GM18870 (cell line): ENCODE measurements at regions not wholly inside any gene's neighbourhood (a gene's known extent, or its start where the extent isn't known, plus 50 kb on each side); places are given as distances from the start of the nearest gene placed in this dataset.

Source experiments
- ATAC-seq: cut with Tn5 transposase; IDR thresholded peaks from one replicate; pipeline ENCODE4 v1.9.1; 2021; ENCODE audit warnings: moderate library complexity; ENCODE audit not compliant: unreplicated experiment

- ATAC-seq: no peak
Measured at GRCh38 chr22:27635435-27635834, 166.1 kb downstream of the MN1 start.

- no peak for ATAC-seq
Measured at GRCh38 chr22:27635852-27636251, 165.7 kb downstream of the MN1 start.

GRCh38 chr22:27636716-27637508 lies 164.6 kb downstream of the MN1 start:
- ATAC-seq: no peak

GRCh38 chr22:27637604-27638003 lies 164.0 kb downstream of the MN1 start:
- ATAC-seq: no peak

GRCh38 chr22:27638329-27639233 lies 163.0 kb downstream of the MN1 start:
- ATAC-seq: no peak

- no peak for ATAC-seq
Measured at GRCh38 chr22:27639248-27640086, 162.1 kb downstream of the MN1 start.

- ATAC-seq: no peak
Measured at GRCh38 chr22:27641049-27641795, 160.3 kb downstream of the MN1 start.

GRCh38 chr22:27642104-27642800 lies 159.3 kb downstream of the MN1 start:
- no peak for ATAC-seq

GRCh38 chr22:27643907-27644306 lies 157.6 kb downstream of the MN1 start:
- ATAC-seq: no peak

- no peak for ATAC-seq
Measured at GRCh38 chr22:27644566-27644965, 157.0 kb downstream of the MN1 start.

- no peak for ATAC-seq
Measured at GRCh38 chr22:27647540-27647939, 154.0 kb downstream of the MN1 start.

GRCh38 chr22:27648074-27648473 lies 153.5 kb downstream of the MN1 start:
- no peak for ATAC-seq

GRCh38 chr22:27648853-27649252 lies 152.7 kb downstream of the MN1 start:
- ATAC-seq: no peak

GRCh38 chr22:27650572-27650971 lies 151.0 kb downstream of the MN1 start:
- ATAC-seq: no peak

- no peak for ATAC-seq
Measured at GRCh38 chr22:27650985-27651384, 150.6 kb downstream of the MN1 start.

GRCh38 chr22:27651486-27651885 lies 150.1 kb downstream of the MN1 start:
- no peak for ATAC-seq

- ATAC-seq: no peak
Measured at GRCh38 chr22:27654546-27655445, 146.8 kb downstream of the MN1 start.

- no peak for ATAC-seq
Measured at GRCh38 chr22:27655582-27656185, 145.9 kb downstream of the MN1 start.
